ENCODE measurements at regions not wholly inside any gene's neighbourhood (a gene's known extent, or its start where the extent isn't known, plus 50 kb on each side); places are given as distances from the start of the nearest gene placed in this dataset.

DNA sequence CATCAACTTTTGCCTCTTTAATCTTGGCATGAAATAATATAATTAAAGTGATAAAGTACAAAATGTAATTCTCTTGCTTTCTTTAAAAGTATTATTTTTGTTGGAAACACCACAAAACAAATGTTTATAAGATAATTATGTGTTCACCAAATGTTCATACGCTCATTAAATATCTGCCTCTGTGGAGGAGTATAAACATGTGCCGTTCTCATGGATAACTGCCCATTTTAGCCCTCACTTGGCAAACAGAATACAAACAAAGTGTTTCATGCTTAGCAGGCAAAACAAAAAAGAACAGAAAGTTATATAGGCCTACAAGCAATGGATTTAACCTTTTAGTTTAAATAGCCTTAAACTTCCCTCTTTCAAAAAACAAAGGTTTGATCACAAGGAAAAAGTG lies 800.5 kb upstream of the DIAPH2 start:
- Histone ChIP-seq H3K4me3 (no peak overlapping the region), H3K27ac (no peak overlapping the region)

DNA sequence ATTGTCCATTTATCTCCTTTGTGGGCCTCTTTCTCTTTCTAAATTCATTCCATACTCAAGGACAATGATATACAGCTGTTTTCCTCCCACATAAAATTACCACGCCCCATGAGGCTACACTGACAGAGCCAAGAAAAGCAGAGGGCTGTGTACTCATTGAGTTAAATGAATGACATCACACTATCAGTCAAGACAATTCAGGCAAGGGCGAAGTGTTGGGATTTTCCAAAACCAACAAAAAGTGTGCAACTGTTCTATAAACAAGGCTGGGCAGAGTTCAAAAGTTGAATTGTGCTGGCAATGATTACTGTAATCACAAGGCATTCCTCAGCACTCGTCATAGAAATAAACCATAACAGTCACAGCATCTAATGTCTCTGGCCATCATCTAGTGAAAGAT lies 799.6 kb upstream of the DIAPH2 start:
- H3K27ac ChIP-seq: no peak overlapping the region
- DNase-seq (ENCODE audit: low spot score): no peak
- H3K4me3 ChIP-seq: no peak overlapping the region
- TF ChIP-seq, protein P1, sequence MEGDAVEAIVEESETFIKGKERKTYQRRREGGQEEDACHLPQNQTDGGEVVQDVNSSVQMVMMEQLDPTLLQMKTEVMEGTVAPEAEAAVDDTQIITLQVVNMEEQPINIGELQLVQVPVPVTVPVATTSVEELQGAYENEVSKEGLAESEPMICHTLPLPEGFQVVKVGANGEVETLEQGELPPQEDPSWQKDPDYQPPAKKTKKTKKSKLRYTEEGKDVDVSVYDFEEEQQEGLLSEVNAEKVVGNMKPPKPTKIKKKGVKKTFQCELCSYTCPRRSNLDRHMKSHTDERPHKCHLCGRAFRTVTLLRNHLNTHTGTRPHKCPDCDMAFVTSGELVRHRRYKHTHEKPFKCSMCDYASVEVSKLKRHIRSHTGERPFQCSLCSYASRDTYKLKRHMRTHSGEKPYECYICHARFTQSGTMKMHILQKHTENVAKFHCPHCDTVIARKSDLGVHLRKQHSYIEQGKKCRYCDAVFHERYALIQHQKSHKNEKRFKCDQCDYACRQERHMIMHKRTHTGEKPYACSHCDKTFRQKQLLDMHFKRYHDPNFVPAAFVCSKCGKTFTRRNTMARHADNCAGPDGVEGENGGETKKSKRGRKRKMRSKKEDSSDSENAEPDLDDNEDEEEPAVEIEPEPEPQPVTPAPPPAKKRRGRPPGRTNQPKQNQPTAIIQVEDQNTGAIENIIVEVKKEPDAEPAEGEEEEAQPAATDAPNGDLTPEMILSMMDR (IDR thresholded peaks at IDR 0.05): no peak

More for the DNA sequence above, 800.5 kb upstream of the DIAPH2 start:
- no peak for DNase-seq (ENCODE audit: low spot score)
- TF ChIP-seq, protein P1 (IDR thresholded peaks at IDR 0.05): no peak

DNA sequence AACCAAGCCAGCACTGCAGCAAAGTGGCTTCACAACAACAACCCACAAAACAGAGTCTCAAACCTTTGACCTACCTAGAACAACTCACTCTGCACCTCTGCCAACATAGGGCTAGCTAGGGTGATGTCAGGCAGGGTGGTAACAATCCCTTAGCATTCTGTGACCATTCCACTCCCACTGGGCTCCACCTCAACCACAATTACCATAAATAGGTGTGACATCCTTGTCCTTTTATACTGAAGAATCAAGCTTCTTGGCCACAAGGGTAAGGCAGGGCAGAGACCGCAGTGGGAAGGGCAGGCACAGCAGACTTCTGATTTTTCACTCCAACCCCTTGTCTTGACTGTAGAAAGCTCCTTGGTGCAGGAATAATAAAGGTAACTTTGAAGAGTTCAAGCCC lies 795.4 kb upstream of the DIAPH2 start:
- no peak for DNase-seq (ENCODE audit: low spot score)

DNA sequence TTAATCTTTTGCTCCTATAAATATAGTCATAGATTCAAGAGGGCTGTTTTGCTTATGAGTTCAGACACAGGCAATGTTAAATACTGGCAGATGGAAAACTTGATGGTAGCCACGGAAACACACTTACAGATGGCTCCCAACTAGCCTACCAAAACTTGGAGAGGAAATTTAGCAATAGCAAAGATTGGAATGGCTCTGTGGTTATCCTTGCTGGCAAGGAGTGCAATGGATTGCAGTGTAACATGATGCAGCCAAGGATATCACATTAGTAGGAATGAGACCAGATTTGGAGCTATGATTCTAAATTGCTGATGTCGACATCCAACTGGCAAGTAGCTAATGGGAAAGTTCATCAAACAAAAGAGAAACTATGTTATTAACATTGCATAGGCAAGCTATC lies 791.0 kb upstream of the DIAPH2 start:
- no peak overlapping the region for H3K27ac ChIP-seq
- TF ChIP-seq, protein P1 (IDR thresholded peaks at IDR 0.05): no peak
- no peak for DNase-seq (ENCODE audit: low spot score)
- H3K4me3 ChIP-seq: no peak overlapping the region

More for the DNA sequence above, 795.4 kb upstream of the DIAPH2 start:
- Histone ChIP-seq H3K27ac (no peak overlapping the region), H3K4me3 (no peak overlapping the region)
- TF ChIP-seq, protein P1 (IDR thresholded peaks at IDR 0.05): no peak

DNA sequence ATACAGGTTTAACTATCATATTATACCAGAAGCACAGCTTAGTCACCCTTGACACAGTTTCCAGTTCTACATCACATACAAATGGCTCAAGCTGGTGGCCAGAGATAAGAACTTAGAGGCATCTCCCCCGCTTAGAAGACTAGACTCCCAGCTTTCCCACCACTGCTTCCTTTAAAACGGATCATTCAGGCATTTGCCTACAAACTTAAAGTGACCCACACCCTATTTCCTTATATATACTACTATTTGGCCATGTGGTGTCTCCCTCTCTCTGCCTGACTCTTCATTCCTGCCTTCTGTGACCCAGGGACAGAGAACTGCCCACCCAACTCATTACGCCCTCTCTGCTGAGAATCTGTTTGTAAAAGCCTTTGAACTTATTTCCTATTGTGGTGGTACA lies 781.2 kb upstream of the DIAPH2 start:
- DNase-seq (ENCODE audit: low spot score): no peak
- TF ChIP-seq, protein P1 (IDR thresholded peaks at IDR 0.05): no peak

DNA sequence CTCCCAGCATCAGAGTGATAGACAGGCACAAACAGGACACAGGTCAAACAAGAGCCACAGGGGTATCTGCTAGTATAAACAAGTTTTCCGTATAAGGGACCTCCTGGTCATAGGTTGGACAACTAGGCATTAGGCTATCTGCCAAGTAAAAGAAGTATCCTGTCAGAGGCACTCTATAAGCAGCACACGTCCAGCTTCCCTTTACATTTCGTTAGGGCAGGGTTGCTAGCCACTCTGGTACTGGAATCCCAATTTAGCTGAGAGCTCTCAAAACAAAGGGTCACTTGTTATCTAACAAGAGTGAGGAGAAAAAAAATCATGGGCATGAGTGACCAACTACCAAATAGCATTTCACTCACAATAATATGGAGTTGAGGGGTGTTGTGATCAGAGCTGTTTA lies 780.7 kb upstream of the DIAPH2 start:
- Histone ChIP-seq H3K4me3 (no peak overlapping the region), H3K27ac (no peak overlapping the region)
- TF ChIP-seq, protein P1 (IDR thresholded peaks at IDR 0.05): no peak
- DNase-seq (ENCODE audit: low spot score): no peak

More for the DNA sequence above, 781.2 kb upstream of the DIAPH2 start:
- H3K27ac ChIP-seq: no peak overlapping the region
- H3K4me3 ChIP-seq: no peak overlapping the region

DNA sequence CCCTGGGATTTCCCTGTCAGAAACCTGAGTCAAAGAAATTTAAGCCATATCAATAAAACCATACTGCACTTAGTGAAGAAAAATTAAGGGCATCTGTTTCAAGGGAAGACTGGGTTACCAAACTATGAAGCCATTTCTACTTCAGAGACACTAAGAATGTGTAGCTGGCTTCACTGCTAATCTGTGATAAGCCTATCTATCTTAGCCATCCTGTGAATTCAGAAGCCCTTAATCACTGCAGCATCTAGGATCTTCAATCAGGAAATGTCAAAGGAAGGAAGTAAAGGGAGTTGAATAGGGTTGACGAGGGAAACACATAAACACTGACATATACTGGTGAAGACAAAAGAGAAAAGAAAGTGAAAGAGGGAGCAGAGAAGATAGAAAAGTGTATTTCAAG lies 777.6 kb upstream of the DIAPH2 start:
- TF ChIP-seq, protein P1 (IDR thresholded peaks at IDR 0.05): no peak
- Histone ChIP-seq H3K4me3 (no peak overlapping the region), H3K27ac (no peak overlapping the region)
- DNase-seq (ENCODE audit: low spot score): no peak

Data from coronary artery (tissue), 2 donors.